ENCODE measurements at regions not wholly inside any gene's neighbourhood (a gene's known extent, or its start where the extent isn't known, plus 50 kb on each side); places are given as distances from the start of the nearest gene placed in this dataset.

GRCh38 chr4:145406970-145407369 is 74.7 kb upstream of the SMAD1 start:
- Mint-ChIP-seq H3K36me3 (ENCODE audit: insufficient read depth, unreplicated experiment) (no peaks in the 10 kb centered on the region), H3K27ac (ENCODE audit: low read depth, unreplicated experiment) (no peak overlapping the region), H3K9me3 (ENCODE audit: unreplicated experiment) (no peaks in the 10 kb centered on the region), H3K4me3 (ENCODE audit: unreplicated experiment) (no peak overlapping the region), H3K27me3 (ENCODE audit: insufficient read depth, unreplicated experiment) (no peaks in the 10 kb centered on the region), H3K4me1 (ENCODE audit: insufficient read depth, unreplicated experiment) (no peaks in the 10 kb centered on the region)
- DNase-seq (ENCODE audit: unreplicated experiment), result no peak
- BruUV-seq (replicated peaks), result no TSS peak
- POLR2A ChIA-PET, result interaction anchor here (0.6 kb wide), 1 partner anchor 1051 kb away, joined by 3 read pairs; no protein-coding TSS in a partner anchor
- intact Hi-C loops (cut with micrococcal nuclease), result no loop called here
- TF ChIP-seq, protein P1, sequence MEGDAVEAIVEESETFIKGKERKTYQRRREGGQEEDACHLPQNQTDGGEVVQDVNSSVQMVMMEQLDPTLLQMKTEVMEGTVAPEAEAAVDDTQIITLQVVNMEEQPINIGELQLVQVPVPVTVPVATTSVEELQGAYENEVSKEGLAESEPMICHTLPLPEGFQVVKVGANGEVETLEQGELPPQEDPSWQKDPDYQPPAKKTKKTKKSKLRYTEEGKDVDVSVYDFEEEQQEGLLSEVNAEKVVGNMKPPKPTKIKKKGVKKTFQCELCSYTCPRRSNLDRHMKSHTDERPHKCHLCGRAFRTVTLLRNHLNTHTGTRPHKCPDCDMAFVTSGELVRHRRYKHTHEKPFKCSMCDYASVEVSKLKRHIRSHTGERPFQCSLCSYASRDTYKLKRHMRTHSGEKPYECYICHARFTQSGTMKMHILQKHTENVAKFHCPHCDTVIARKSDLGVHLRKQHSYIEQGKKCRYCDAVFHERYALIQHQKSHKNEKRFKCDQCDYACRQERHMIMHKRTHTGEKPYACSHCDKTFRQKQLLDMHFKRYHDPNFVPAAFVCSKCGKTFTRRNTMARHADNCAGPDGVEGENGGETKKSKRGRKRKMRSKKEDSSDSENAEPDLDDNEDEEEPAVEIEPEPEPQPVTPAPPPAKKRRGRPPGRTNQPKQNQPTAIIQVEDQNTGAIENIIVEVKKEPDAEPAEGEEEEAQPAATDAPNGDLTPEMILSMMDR (IDR thresholded peaks at IDR 0.05; ENCODE audit: unreplicated experiment), result no peak
- CTCF ChIA-PET, result no interaction called here

- ChIA-PET POLR2A (interaction anchor here (0.6 to 1.5 kb wide), 3 partner anchors 11 to 152 kb away, joined by 3 to 5 read pairs (median 3); no protein-coding TSS in a partner anchor), CTCF (interaction anchor here (0.5 to 1.3 kb wide), 3 partner anchors 10 to 1181 kb away, joined by 4 to 7 read pairs (median 5); no protein-coding TSS in a partner anchor)
- TF ChIP-seq, protein P1 (IDR thresholded peaks at IDR 0.05; ENCODE audit: unreplicated experiment), result no peak
- Mint-ChIP-seq H3K27me3 (ENCODE audit: insufficient read depth, unreplicated experiment) (no peaks in the 10 kb centered on the region), H3K9me3 (ENCODE audit: unreplicated experiment) (no peaks in the 10 kb centered on the region), H3K4me3 (ENCODE audit: unreplicated experiment) (no peak overlapping the region), H3K4me1 (ENCODE audit: insufficient read depth, unreplicated experiment) (no peaks in the 10 kb centered on the region), H3K36me3 (ENCODE audit: insufficient read depth, unreplicated experiment) (no peaks in the 10 kb centered on the region), H3K27ac (ENCODE audit: low read depth, unreplicated experiment) (no peak overlapping the region)
- no peak for DNase-seq (ENCODE audit: unreplicated experiment)
- intact Hi-C loops (cut with micrococcal nuclease), result no loop called here
- BruUV-seq (replicated peaks), result no TSS peak
Measured at GRCh38 chr4:145404761-145405160, 76.9 kb upstream of the SMAD1 start.

GRCh38 chr4:145396581-145396980 is 85.1 kb upstream of the SMAD1 start:
- DNase-seq (ENCODE audit: unreplicated experiment), result no peak
- TF ChIP-seq, protein P1 (IDR thresholded peaks at IDR 0.05; ENCODE audit: unreplicated experiment), result no peak
- Mint-ChIP-seq H3K27me3 (ENCODE audit: insufficient read depth, unreplicated experiment) (peaks cover 11% of the 10 kb centered on the region), H3K4me1 (ENCODE audit: insufficient read depth, unreplicated experiment) (no peaks in the 10 kb centered on the region), H3K27ac (ENCODE audit: low read depth, unreplicated experiment) (no peak overlapping the region), H3K4me3 (ENCODE audit: unreplicated experiment) (no peak overlapping the region), H3K36me3 (ENCODE audit: insufficient read depth, unreplicated experiment) (no peaks in the 10 kb centered on the region), H3K9me3 (ENCODE audit: unreplicated experiment) (no peaks in the 10 kb centered on the region)
- ChIA-PET POLR2A (no interaction called here), CTCF (no interaction called here)
- intact Hi-C loops (cut with micrococcal nuclease), result no loop called here
- BruUV-seq (replicated peaks), result no TSS peak

DNA sequence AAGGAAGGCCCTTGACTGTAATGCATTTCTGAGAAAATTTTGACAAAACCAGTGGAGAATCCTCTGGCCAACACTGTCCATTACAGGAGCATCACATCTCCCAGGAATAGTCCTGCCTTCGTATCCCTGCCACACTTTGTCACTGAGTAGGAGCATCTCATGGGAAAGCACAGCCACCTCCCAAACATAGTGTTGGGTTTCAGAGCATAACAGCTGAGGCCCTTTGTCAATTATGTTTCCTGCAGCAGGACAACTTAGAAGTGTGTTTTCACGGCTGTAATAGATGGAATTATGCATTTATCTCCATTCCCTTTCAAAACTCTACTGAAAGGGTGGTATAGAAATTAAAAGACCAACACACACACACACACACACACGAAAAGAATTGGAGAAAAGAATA is 91.1 kb upstream of the SMAD1 start:
- POLR2A ChIA-PET, result no interaction called here
- intact Hi-C loops (cut with micrococcal nuclease), result no loop called here
- no peaks in the 10 kb centered on the region for H3K4me1 Mint-ChIP-seq (ENCODE audit: insufficient read depth, unreplicated experiment)

More for the DNA sequence above, 91.1 kb upstream of the SMAD1 start:
- Mint-ChIP-seq H3K27me3 (ENCODE audit: insufficient read depth, unreplicated experiment) (peaks cover 11% of the 10 kb centered on the region), H3K9me3 (ENCODE audit: unreplicated experiment) (no peaks in the 10 kb centered on the region), H3K36me3 (ENCODE audit: insufficient read depth, unreplicated experiment) (no peaks in the 10 kb centered on the region), H3K4me3 (ENCODE audit: unreplicated experiment) (no peak overlapping the region), H3K27ac (ENCODE audit: low read depth, unreplicated experiment) (no peak overlapping the region)
- TF ChIP-seq, protein P1 (IDR thresholded peaks at IDR 0.05; ENCODE audit: unreplicated experiment), result no peak
- no peak for DNase-seq (ENCODE audit: unreplicated experiment)
- CTCF ChIA-PET, result no interaction called here
- BruUV-seq (replicated peaks), result no TSS peak

Data from MCF 10A (cell line).